Colon (tissue), 2 donors: ENCODE measurements at regions not wholly inside any gene's neighbourhood (a gene's known extent, or its start where the extent isn't known, plus 50 kb on each side); places are given as distances from the start of the nearest gene placed in this dataset.

Source experiments
- FAIRE-seq: peaks from 2 replicates; lab custom pipeline; 2012; peaks lifted over from hg19 to GRCh38; lab: Jason Lieb, UNC
- donor health status: control.
- donor health status: control.

GRCh38 chr1:95370691-95371562 is 136.9 kb downstream of the RWDD3 start:
- FAIRE-seq: no peak

GRCh38 chr1:95371666-95372282 is 137.8 kb downstream of the RWDD3 start:
- FAIRE-seq: no peak

- no peak for FAIRE-seq
Observed at GRCh38 chr1:95375174-95375573, 141.2 kb downstream of the RWDD3 start.

- no peak for FAIRE-seq
Observed at GRCh38 chr1:95380909-95381308, 146.9 kb downstream of the RWDD3 start.

GRCh38 chr1:95382000-95382786 is 148.2 kb downstream of the RWDD3 start:
- FAIRE-seq: no peak

- no peak for FAIRE-seq
Observed at GRCh38 chr1:95383111-95383510, 149.1 kb downstream of the RWDD3 start.

GRCh38 chr1:95384567-95384966 is 150.6 kb downstream of the RWDD3 start:
- FAIRE-seq: no peak

GRCh38 chr1:95386371-95386770 is 152.4 kb downstream of the RWDD3 start:
- no peak for FAIRE-seq

- no peak for FAIRE-seq
Observed at GRCh38 chr1:95386915-95387314, 152.9 kb downstream of the RWDD3 start.

- FAIRE-seq: no peak
Observed at GRCh38 chr1:95388031-95388430, 154.0 kb downstream of the RWDD3 start.

GRCh38 chr1:95393434-95393833 is 159.4 kb downstream of the RWDD3 start:
- FAIRE-seq: no peak

- no peak for FAIRE-seq
Observed at GRCh38 chr1:95396557-95396956, 162.5 kb downstream of the RWDD3 start.

GRCh38 chr1:95402780-95403179 is 168.8 kb downstream of the RWDD3 start:
- FAIRE-seq: no peak

GRCh38 chr1:95406279-95406678 is 172.3 kb downstream of the RWDD3 start:
- no peak for FAIRE-seq

GRCh38 chr1:95407131-95407885 is 173.3 kb downstream of the RWDD3 start:
- no peak for FAIRE-seq

GRCh38 chr1:95407886-95408291 is 173.9 kb downstream of the RWDD3 start:
- no peak for FAIRE-seq

- no peak for FAIRE-seq
Observed at GRCh38 chr1:95408507-95409136, 174.6 kb downstream of the RWDD3 start.

GRCh38 chr1:95409276-95409675 is 175.3 kb downstream of the RWDD3 start:
- FAIRE-seq: no peak

GRCh38 chr1:95409901-95410300 is 175.9 kb downstream of the RWDD3 start:
- no peak for FAIRE-seq

- FAIRE-seq: no peak
Observed at GRCh38 chr1:95415146-95415545, 181.1 kb downstream of the RWDD3 start.

- FAIRE-seq: no peak
Observed at GRCh38 chr1:95426772-95427171, 192.8 kb downstream of the RWDD3 start.

- no peak for FAIRE-seq
Observed at GRCh38 chr1:95427525-95427924, 193.5 kb downstream of the RWDD3 start.
